Naive thymus-derived CD4-positive, alpha-beta T cell (primary cell): ENCODE measurements at regions not wholly inside any gene's neighbourhood (a gene's known extent, or its start where the extent isn't known, plus 50 kb on each side); places are given as distances from the start of the nearest gene placed in this dataset.

Experiments
- ATAC-seq: fragments of 150-1000 bp; cut with Tn5 transposase; 2 replicates; pipeline ENCODE4 v1.10.0; 2021; ENCODE audit warnings: mild to moderate bottlenecking, moderate library complexity
- CTCF ChIA-PET: fragments of 350-600 bp; sonication (Branson Sonifier 250); formaldehyde crosslinking; loops from one replicate; lab custom pipeline; 2021; ENCODE audit warnings: antibody characterized with exemption; lab: Charles Lee
- POLR2A ChIA-PET: fragments of 350-600 bp; sonication (Branson Sonifier 250); formaldehyde crosslinking; loops from one replicate; lab custom pipeline; 2021; ENCODE audit warnings: antibody characterized with exemption, inconsistent platforms; lab: Charles Lee
- DNase-seq, 9 donors: peaks; one replicate each; pipeline versions ENCODE4 v3.0.0 to v3.0.0-alpha.2; 2020 to 2022; ENCODE audit warnings: mixed read lengths in 1 of 9
- H3K27ac ChIP-seq: one replicate; pipeline ENCODE4 v1.7.0; 2013; ENCODE audit warnings: mild to moderate bottlenecking, low read depth, low read length, moderate library complexity
- H3K27me3 ChIP-seq, 2 donors: one replicate each; pipeline ENCODE4 v1.7.0; 2013; ENCODE audit warnings: low read length in 2 of 2, mild to moderate bottlenecking in 2 of 2, moderate library complexity in 2 of 2; ENCODE audit not compliant: control insufficient read depth in 2 of 2, insufficient read depth in 2 of 2
- H3K36me3 ChIP-seq, 3 experiments: 1 replicate in 2 of 3; 2 replicates in 1 of 3; pipeline ENCODE4 v1.7.0; 2013; ENCODE audit warnings: low read length in 3 of 3, mild to moderate bottlenecking in 3 of 3, moderate library complexity in 1 of 3; ENCODE audit not compliant: insufficient read depth in 3 of 3, control insufficient read depth in 2 of 3
- H3K4me1 ChIP-seq, 2 donors: one replicate each; pipeline ENCODE4 v1.7.0; 2013; ENCODE audit warnings: low read length in 2 of 2, mild to moderate bottlenecking in 2 of 2, moderate library complexity in 1 of 2; ENCODE audit not compliant: control insufficient read depth in 2 of 2, insufficient read depth in 2 of 2
- H3K4me3 ChIP-seq: 2 replicates; pipeline ENCODE4 v1.7.0; 2013; ENCODE audit warnings: mild to moderate bottlenecking, low read length
- H3K9me3 ChIP-seq, 3 experiments: 1 replicate in 2 of 3; 2 replicates in 1 of 3; pipeline ENCODE4 v1.7.0; 2013; ENCODE audit warnings: low read length in 3 of 3; ENCODE audit not compliant: control insufficient read depth in 2 of 3
- H3K27ac Mint-ChIP-seq, 9 donors: one replicate each; pipeline ENCODE4 v1.8.0; 2020 to 2022; ENCODE audit warnings: mixed read lengths in 9 of 9, mild to moderate bottlenecking in 8 of 9, moderate library complexity in 5 of 9, inconsistent platforms in 2 of 9
- H3K27me3 Mint-ChIP-seq, 5 donors: one replicate each; pipeline ENCODE4 v1.8.0; 2021 to 2022; ENCODE audit warnings: mixed read lengths in 5 of 5, mild to moderate bottlenecking in 1 of 5
- H3K36me3 Mint-ChIP-seq, 5 donors: one replicate each; pipeline ENCODE4 v1.8.0; 2020 to 2022; ENCODE audit warnings: mixed read lengths in 5 of 5, mild to moderate bottlenecking in 3 of 5, inconsistent platforms in 1 of 5
- H3K4me1 Mint-ChIP-seq, 7 donors: one replicate each; pipeline ENCODE4 v1.8.0; 2020 to 2022; ENCODE audit warnings: mixed read lengths in 7 of 7, mild to moderate bottlenecking in 3 of 7, inconsistent platforms in 1 of 7
- H3K4me3 Mint-ChIP-seq, 10 donors: one replicate each; pipeline ENCODE4 v1.8.0; 2020 to 2022; ENCODE audit warnings: mild to moderate bottlenecking in 10 of 10, mixed read lengths in 10 of 10, moderate library complexity in 6 of 10, inconsistent platforms in 2 of 10
- H3K9me3 Mint-ChIP-seq, 11 donors: one replicate each; pipeline ENCODE4 v1.8.0; 2020 to 2022; ENCODE audit warnings: mixed read lengths in 11 of 11, mild to moderate bottlenecking in 4 of 11, inconsistent platforms in 1 of 11, moderate library complexity in 1 of 11
- intact Hi-C, 2 donors: fragments of 100-400 bp; cut with micrococcal nuclease; formaldehyde crosslinking; loops; one replicate each; pipeline ENCODE4 v1.15.1; 2023

- POLR2A ChIA-PET, result no interaction called here
- CTCF ChIA-PET, result no interaction called here
- no peaks in the 10 kb centered on the region for H3K4me1 ChIP-seq
- Mint-ChIP-seq H3K27me3 (no peaks in the 10 kb centered on the region), H3K36me3 (no peaks in the 10 kb centered on the region), H3K4me1 (no peaks in the 10 kb centered on the region), H3K4me3 (no peak overlapping the region), H3K9me3 (peaks cover 0 to 13% (median 2%) of the 10 kb centered on the region in 11 donors), H3K27ac (no peak overlapping the region)
- H3K36me3 ChIP-seq, result no peaks in the 10 kb centered on the region
- DNase-seq (no peak), ATAC-seq (no peak)
- H3K27ac ChIP-seq, result no peak overlapping the region
- no peaks in the 10 kb centered on the region for H3K9me3 ChIP-seq
- no peaks in the 10 kb centered on the region for H3K27me3 ChIP-seq
- intact Hi-C loops, result no loop called here
- no peak overlapping the region for H3K4me3 ChIP-seq
Measured at GRCh38 chr3:166195808-166196207, 358.6 kb upstream of the BCHE start.

DNA sequence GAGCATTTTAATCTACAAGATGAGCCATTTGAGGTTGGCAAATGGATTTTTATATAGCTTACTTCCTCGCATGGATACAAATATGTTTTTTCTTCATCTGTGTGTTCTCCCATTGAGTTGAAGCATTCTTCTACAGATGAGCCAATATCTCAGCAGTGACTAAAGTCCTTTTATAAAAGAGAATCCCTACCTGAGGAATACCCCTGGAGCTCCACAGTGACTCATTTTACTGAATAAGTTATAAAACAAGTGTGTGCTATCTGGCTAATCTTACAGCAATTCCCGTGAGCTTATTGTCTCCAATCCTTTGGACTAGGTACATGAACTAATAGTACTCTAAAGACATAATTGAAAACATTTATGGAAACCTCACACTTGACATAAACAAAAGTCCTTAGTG lies 354.2 kb upstream of the BCHE start:
- ChIA-PET CTCF (no interaction called here), POLR2A (no interaction called here)
- no peak overlapping the region for H3K4me3 ChIP-seq
- H3K36me3 ChIP-seq, result no peaks in the 10 kb centered on the region
- no peak overlapping the region for H3K27ac Mint-ChIP-seq
- ATAC-seq (no peak), DNase-seq (no peak)
- H3K36me3 Mint-ChIP-seq, result no peaks in the 10 kb centered on the region
- no peak overlapping the region for H3K27ac ChIP-seq
- intact Hi-C loops, result no loop called here
- H3K9me3 ChIP-seq, result no peaks in the 10 kb centered on the region
- no peaks in the 10 kb centered on the region for H3K4me1 ChIP-seq
- H3K27me3 Mint-ChIP-seq, result no peaks in the 10 kb centered on the region
- peaks cover 0 to 24% (median 0%) of the 10 kb centered on the region in 11 donors for H3K9me3 Mint-ChIP-seq
- H3K4me3 Mint-ChIP-seq, result no peak overlapping the region
- H3K4me1 Mint-ChIP-seq, result no peaks in the 10 kb centered on the region
- H3K27me3 ChIP-seq, result no peaks in the 10 kb centered on the region

GRCh38 chr3:166190360-166190759 lies 353.1 kb upstream of the BCHE start:
- Mint-ChIP-seq H3K27me3 (no peaks in the 10 kb centered on the region), H3K4me3 (no peak overlapping the region), H3K36me3 (no peaks in the 10 kb centered on the region), H3K27ac (no peak overlapping the region), H3K9me3 (peaks cover 0 to 31% (median 7%) of the 10 kb centered on the region in 11 donors), H3K4me1 (no peaks in the 10 kb centered on the region)
- no peak for DNase-seq
- Histone ChIP-seq H3K36me3 (no peaks in the 10 kb centered on the region), H3K9me3 (no peaks in the 10 kb centered on the region), H3K27me3 (no peaks in the 10 kb centered on the region), H3K4me1 (no peaks in the 10 kb centered on the region), H3K27ac (no peak overlapping the region), H3K4me3 (no peak overlapping the region)
- ATAC-seq, result no peak
- ChIA-PET CTCF (no interaction called here), POLR2A (no interaction called here)
- intact Hi-C loops, result no loop called here

DNA sequence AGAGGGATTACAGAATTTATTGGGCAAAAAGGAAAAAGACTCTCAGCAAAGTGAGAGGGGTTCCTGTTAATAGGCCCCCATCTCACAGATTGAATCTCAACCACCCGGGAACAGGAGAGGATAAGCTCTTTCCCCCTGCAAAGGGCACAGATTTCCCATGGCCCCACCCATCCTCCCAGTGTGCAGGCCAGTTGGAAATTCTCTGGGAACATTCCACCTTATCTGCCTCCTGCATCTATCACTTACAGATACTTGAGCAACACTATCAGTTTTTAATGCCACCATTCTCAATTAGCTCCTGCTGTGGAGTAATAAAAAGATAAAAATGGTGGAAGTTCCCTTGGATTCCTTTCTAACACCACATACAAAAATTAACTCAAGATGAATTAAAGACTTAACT lies 350.0 kb upstream of the BCHE start:
- Mint-ChIP-seq H3K4me1 (no peaks in the 10 kb centered on the region), H3K4me3 (no peak overlapping the region), H3K27me3 (no peaks in the 10 kb centered on the region), H3K36me3 (no peaks in the 10 kb centered on the region), H3K27ac (no peak overlapping the region), H3K9me3 (peaks cover 0 to 31% (median 7%) of the 10 kb centered on the region in 11 donors)
- no peak for ATAC-seq
- H3K4me3 ChIP-seq, result no peak overlapping the region
- intact Hi-C loops, result loop anchor here in 1 of 2 donors (5.0 kb wide), 1 partner anchor 50 kb away; no protein-coding TSS in a partner anchor
- H3K36me3 ChIP-seq, result no peaks in the 10 kb centered on the region
- H3K4me1 ChIP-seq, result no peaks in the 10 kb centered on the region
- POLR2A ChIA-PET, result no interaction called here
- no peak for DNase-seq
- H3K9me3 ChIP-seq, result no peaks in the 10 kb centered on the region
- H3K27me3 ChIP-seq, result no peaks in the 10 kb centered on the region
- no peak overlapping the region for H3K27ac ChIP-seq
- CTCF ChIA-PET, result no interaction called here

DNA sequence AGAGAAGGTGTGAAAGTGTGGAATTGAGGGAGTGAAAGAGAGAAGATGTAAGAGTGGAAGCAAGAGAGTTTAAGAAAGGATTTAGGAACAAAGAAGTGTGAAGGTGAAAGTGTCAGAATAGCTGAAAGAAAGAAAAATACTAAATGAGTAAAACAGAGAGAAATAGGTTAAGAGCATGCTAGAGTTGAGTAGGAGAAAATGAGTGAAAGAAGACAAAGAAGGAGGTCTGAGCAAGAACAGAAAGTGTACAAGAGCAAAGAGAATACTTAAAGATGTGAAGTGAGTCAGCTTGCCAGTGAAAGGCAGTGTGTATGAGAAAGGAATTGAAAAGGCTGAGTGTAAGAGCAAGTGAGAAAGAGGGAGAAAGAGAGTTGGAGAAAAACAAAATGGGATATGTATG lies 348.8 kb upstream of the BCHE start:
- H3K36me3 Mint-ChIP-seq, result no peaks in the 10 kb centered on the region
- no peak for ATAC-seq
- peaks cover 0 to 31% (median 7%) of the 10 kb centered on the region in 11 donors for H3K9me3 Mint-ChIP-seq
- DNase-seq, result no peak
- ChIA-PET CTCF (no interaction called here), POLR2A (no interaction called here)
- no peak overlapping the region for H3K4me3 Mint-ChIP-seq
- no peaks in the 10 kb centered on the region for H3K4me1 Mint-ChIP-seq
- Histone ChIP-seq H3K27me3 (no peaks in the 10 kb centered on the region), H3K27ac (no peak overlapping the region), H3K9me3 (no peaks in the 10 kb centered on the region), H3K36me3 (no peaks in the 10 kb centered on the region), H3K4me1 (no peaks in the 10 kb centered on the region), H3K4me3 (no peak overlapping the region)
- H3K27ac Mint-ChIP-seq, result no peak overlapping the region
- intact Hi-C loops, result loop anchor here in 1 of 2 donors (5.0 kb wide), 1 partner anchor 49 kb away; no protein-coding TSS in a partner anchor
- H3K27me3 Mint-ChIP-seq, result no peaks in the 10 kb centered on the region

DNA sequence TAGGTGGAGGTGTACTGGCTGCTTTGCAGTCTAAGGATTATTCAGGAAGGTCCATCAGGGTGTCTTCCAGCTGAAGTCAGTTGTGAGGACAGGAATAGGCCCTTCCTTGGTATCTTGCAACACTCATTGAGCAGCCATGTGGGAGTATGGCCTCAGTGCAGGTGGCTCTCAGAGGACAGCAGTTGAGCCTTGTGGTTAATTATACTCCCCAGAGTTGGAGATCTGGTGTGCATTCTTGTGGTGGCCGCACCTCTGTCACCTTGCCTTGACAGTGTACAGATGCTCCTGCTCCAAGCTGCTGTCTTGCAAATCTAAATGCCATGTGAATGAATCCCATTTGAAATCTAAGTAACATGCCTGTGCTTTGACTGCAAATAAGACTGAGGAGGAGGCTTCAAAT lies 339.9 kb upstream of the BCHE start:
- Histone ChIP-seq H3K27me3 (no peaks in the 10 kb centered on the region), H3K36me3 (no peaks in the 10 kb centered on the region), H3K4me3 (no peak overlapping the region), H3K9me3 (peaks cover 0 to 3% (median 0%) of the 10 kb centered on the region in 3 experiments), H3K27ac (no peak overlapping the region), H3K4me1 (no peaks in the 10 kb centered on the region)
- ATAC-seq, result no peak
- Mint-ChIP-seq H3K4me3 (no peak overlapping the region), H3K27ac (no peak overlapping the region), H3K9me3 (peaks cover 0 to 5% (median 2%) of the 10 kb centered on the region in 11 donors), H3K4me1 (no peaks in the 10 kb centered on the region), H3K27me3 (no peaks in the 10 kb centered on the region), H3K36me3 (no peaks in the 10 kb centered on the region)
- intact Hi-C loops, result no loop called here
- ChIA-PET POLR2A (no interaction called here), CTCF (no interaction called here)
- DNase-seq, result no peak

GRCh38 chr3:166171695-166172094 lies 334.5 kb upstream of the BCHE start:
- Mint-ChIP-seq H3K27me3 (no peaks in the 10 kb centered on the region), H3K36me3 (no peaks in the 10 kb centered on the region), H3K9me3 (peaks cover 0 to 17% (median 4%) of the 10 kb centered on the region in 11 donors), H3K4me1 (no peaks in the 10 kb centered on the region), H3K27ac (no peak overlapping the region), H3K4me3 (no peak overlapping the region)
- ATAC-seq, result no peak
- ChIA-PET CTCF (no interaction called here), POLR2A (no interaction called here)
- Histone ChIP-seq H3K27me3 (no peaks in the 10 kb centered on the region), H3K9me3 (peaks cover 0 to 3% (median 0%) of the 10 kb centered on the region in 3 experiments), H3K27ac (no peak overlapping the region), H3K4me1 (no peaks in the 10 kb centered on the region), H3K4me3 (no peak overlapping the region), H3K36me3 (no peaks in the 10 kb centered on the region)
- intact Hi-C loops, result no loop called here
- no peak for DNase-seq
